ENCODE measurements at regions not wholly inside any gene's neighbourhood (a gene's known extent, or its start where the extent isn't known, plus 50 kb on each side); places are given as distances from the start of the nearest gene placed in this dataset.

GRCh38 chr2:57534358-57534757 is 512.2 kb upstream of the VRK2 start:
- Histone ChIP-seq H3K27me3 (ENCODE audit: control insufficient read depth, insufficient read depth, low read length) (no peaks in the 10 kb centered on the region), H3K27ac (ENCODE audit: low read length) (no peak overlapping the region), H3K36me3 (ENCODE audit: control insufficient read depth, insufficient read depth, low read length) (no peaks in the 10 kb centered on the region), H3K4me3 (ENCODE audit: low read length) (no peak overlapping the region), H3K4me1 (ENCODE audit: control insufficient read depth, insufficient read depth, low read length) (no peaks in the 10 kb centered on the region), H3K9me3 (replicated peaks; ENCODE audit: control insufficient read depth, low read depth, low read length) (no peaks in the 10 kb centered on the region)
- DNase-seq = no peak

GRCh38 chr2:57536535-57537231 is 509.9 kb upstream of the VRK2 start:
- no peaks in the 10 kb centered on the region for H3K27me3 ChIP-seq (ENCODE audit: control insufficient read depth, insufficient read depth, low read length)
- H3K4me1 ChIP-seq (ENCODE audit: control insufficient read depth, insufficient read depth, low read length) = no peaks in the 10 kb centered on the region
- no CpG with 5 or more reads among the region's 1 CpG for WGBS (ENCODE audit: insufficient coverage)
- no peak overlapping the region for H3K27ac ChIP-seq (ENCODE audit: low read length)
- no peaks in the 10 kb centered on the region for H3K36me3 ChIP-seq (ENCODE audit: control insufficient read depth, insufficient read depth, low read length)
- no peaks in the 10 kb centered on the region for H3K9me3 ChIP-seq (replicated peaks; ENCODE audit: control insufficient read depth, low read depth, low read length)
- DNase-seq = no peak
- H3K4me3 ChIP-seq (ENCODE audit: low read length) = no peak overlapping the region

- H3K27me3 ChIP-seq (ENCODE audit: control insufficient read depth, insufficient read depth, low read length) = no peaks in the 10 kb centered on the region
- no peaks in the 10 kb centered on the region for H3K4me1 ChIP-seq (ENCODE audit: control insufficient read depth, insufficient read depth, low read length)
- no peak overlapping the region for H3K4me3 ChIP-seq (ENCODE audit: low read length)
- no peaks in the 10 kb centered on the region for H3K9me3 ChIP-seq (replicated peaks; ENCODE audit: control insufficient read depth, low read depth, low read length)
- H3K36me3 ChIP-seq (ENCODE audit: control insufficient read depth, insufficient read depth, low read length) = no peaks in the 10 kb centered on the region
- no peak for DNase-seq
- WGBS (ENCODE audit: insufficient coverage) = 90% methylated on average over 2 of the region's 3 CpGs
- no peak overlapping the region for H3K27ac ChIP-seq (ENCODE audit: low read length)
Observed at GRCh38 chr2:57539761-57540160, 506.8 kb upstream of the VRK2 start.

GRCh38 chr2:57542081-57542480 is 504.5 kb upstream of the VRK2 start:
- DNase-seq = no peak
- H3K9me3 ChIP-seq (replicated peaks; ENCODE audit: control insufficient read depth, low read depth, low read length) = no peaks in the 10 kb centered on the region
- H3K27ac ChIP-seq (ENCODE audit: low read length) = no peak overlapping the region
- WGBS (ENCODE audit: insufficient coverage) = no CpG with 5 or more reads among the region's 2 CpGs
- H3K4me3 ChIP-seq (ENCODE audit: low read length) = no peak overlapping the region
- H3K4me1 ChIP-seq (ENCODE audit: control insufficient read depth, insufficient read depth, low read length) = no peaks in the 10 kb centered on the region
- H3K36me3 ChIP-seq (ENCODE audit: control insufficient read depth, insufficient read depth, low read length) = no peaks in the 10 kb centered on the region
- no peaks in the 10 kb centered on the region for H3K27me3 ChIP-seq (ENCODE audit: control insufficient read depth, insufficient read depth, low read length)

GRCh38 chr2:57543211-57543610 is 503.4 kb upstream of the VRK2 start:
- Histone ChIP-seq H3K27me3 (ENCODE audit: control insufficient read depth, insufficient read depth, low read length) (no peaks in the 10 kb centered on the region), H3K9me3 (replicated peaks; ENCODE audit: control insufficient read depth, low read depth, low read length) (no peaks in the 10 kb centered on the region), H3K4me3 (ENCODE audit: low read length) (no peak overlapping the region), H3K4me1 (ENCODE audit: control insufficient read depth, insufficient read depth, low read length) (no peaks in the 10 kb centered on the region), H3K27ac (ENCODE audit: low read length) (no peak overlapping the region), H3K36me3 (ENCODE audit: control insufficient read depth, insufficient read depth, low read length) (no peaks in the 10 kb centered on the region)
- DNase-seq = peak; percentile 4
- 63% methylated on average over 3 of the region's 5 CpGs for WGBS (ENCODE audit: insufficient coverage)

GRCh38 chr2:57544624-57545023 is 502.0 kb upstream of the VRK2 start:
- Histone ChIP-seq H3K27me3 (ENCODE audit: control insufficient read depth, insufficient read depth, low read length) (no peaks in the 10 kb centered on the region), H3K4me3 (ENCODE audit: low read length) (no peak overlapping the region), H3K9me3 (replicated peaks; ENCODE audit: control insufficient read depth, low read depth, low read length) (no peaks in the 10 kb centered on the region), H3K27ac (ENCODE audit: low read length) (no peak overlapping the region), H3K36me3 (ENCODE audit: control insufficient read depth, insufficient read depth, low read length) (no peaks in the 10 kb centered on the region), H3K4me1 (ENCODE audit: control insufficient read depth, insufficient read depth, low read length) (no peaks in the 10 kb centered on the region)
- DNase-seq = no peak

GRCh38 chr2:57546478-57546877 is 500.1 kb upstream of the VRK2 start:
- Histone ChIP-seq H3K9me3 (replicated peaks; ENCODE audit: control insufficient read depth, low read depth, low read length) (peaks cover 3% of the 10 kb centered on the region), H3K27me3 (ENCODE audit: control insufficient read depth, insufficient read depth, low read length) (no peaks in the 10 kb centered on the region), H3K4me1 (ENCODE audit: control insufficient read depth, insufficient read depth, low read length) (no peaks in the 10 kb centered on the region), H3K27ac (ENCODE audit: low read length) (no peak overlapping the region), H3K36me3 (ENCODE audit: control insufficient read depth, insufficient read depth, low read length) (no peaks in the 10 kb centered on the region), H3K4me3 (ENCODE audit: low read length) (no peak overlapping the region)
- no peak for DNase-seq

- Histone ChIP-seq H3K36me3 (ENCODE audit: control insufficient read depth, insufficient read depth, low read length) (no peaks in the 10 kb centered on the region), H3K4me3 (ENCODE audit: low read length) (no peak overlapping the region), H3K27ac (ENCODE audit: low read length) (no peak overlapping the region), H3K27me3 (ENCODE audit: control insufficient read depth, insufficient read depth, low read length) (no peaks in the 10 kb centered on the region), H3K9me3 (replicated peaks; ENCODE audit: control insufficient read depth, low read depth, low read length) (peaks cover 3% of the 10 kb centered on the region), H3K4me1 (ENCODE audit: control insufficient read depth, insufficient read depth, low read length) (no peaks in the 10 kb centered on the region)
- DNase-seq = peak; percentile 7
- WGBS (ENCODE audit: insufficient coverage) = no CpG with 5 or more reads among the region's 5 CpGs
Observed at GRCh38 chr2:57549642-57550102, 496.9 kb upstream of the VRK2 start.

- no peak overlapping the region for H3K4me3 ChIP-seq (ENCODE audit: low read length)
- H3K4me1 ChIP-seq (ENCODE audit: control insufficient read depth, insufficient read depth, low read length) = no peaks in the 10 kb centered on the region
- H3K27ac ChIP-seq (ENCODE audit: low read length) = no peak overlapping the region
- no peaks in the 10 kb centered on the region for H3K36me3 ChIP-seq (ENCODE audit: control insufficient read depth, insufficient read depth, low read length)
- DNase-seq = no peak
- H3K9me3 ChIP-seq (replicated peaks; ENCODE audit: control insufficient read depth, low read depth, low read length) = peaks cover 3% of the 10 kb centered on the region
- no CpG with 5 or more reads among the region's 2 CpGs for WGBS (ENCODE audit: insufficient coverage)
- no peaks in the 10 kb centered on the region for H3K27me3 ChIP-seq (ENCODE audit: control insufficient read depth, insufficient read depth, low read length)
Observed at GRCh38 chr2:57550912-57551311, 495.7 kb upstream of the VRK2 start.

GRCh38 chr2:57552885-57553284 is 493.7 kb upstream of the VRK2 start:
- no peaks in the 10 kb centered on the region for H3K4me1 ChIP-seq (ENCODE audit: control insufficient read depth, insufficient read depth, low read length)
- no peaks in the 10 kb centered on the region for H3K36me3 ChIP-seq (ENCODE audit: control insufficient read depth, insufficient read depth, low read length)
- no peaks in the 10 kb centered on the region for H3K27me3 ChIP-seq (ENCODE audit: control insufficient read depth, insufficient read depth, low read length)
- no peak overlapping the region for H3K27ac ChIP-seq (ENCODE audit: low read length)
- no peak for DNase-seq
- 93% methylated on average over 3 of the region's 3 CpGs for WGBS (ENCODE audit: insufficient coverage)
- H3K4me3 ChIP-seq (ENCODE audit: low read length) = no peak overlapping the region
- peaks cover 3% of the 10 kb centered on the region for H3K9me3 ChIP-seq (replicated peaks; ENCODE audit: control insufficient read depth, low read depth, low read length)

GRCh38 chr2:57554348-57554747 is 492.3 kb upstream of the VRK2 start:
- H3K4me1 ChIP-seq (ENCODE audit: control insufficient read depth, insufficient read depth, low read length) = no peaks in the 10 kb centered on the region
- H3K27me3 ChIP-seq (ENCODE audit: control insufficient read depth, insufficient read depth, low read length) = no peaks in the 10 kb centered on the region
- no peak for DNase-seq
- H3K4me3 ChIP-seq (ENCODE audit: low read length) = no peak overlapping the region
- no peaks in the 10 kb centered on the region for H3K36me3 ChIP-seq (ENCODE audit: control insufficient read depth, insufficient read depth, low read length)
- H3K9me3 ChIP-seq (replicated peaks; ENCODE audit: control insufficient read depth, low read depth, low read length) = peaks cover 3% of the 10 kb centered on the region
- H3K27ac ChIP-seq (ENCODE audit: low read length) = no peak overlapping the region

All from muscle of leg (tissue), 3 donors.